ENCODE measurements at regions not wholly inside any gene's neighbourhood (a gene's known extent, or its start where the extent isn't known, plus 50 kb on each side); places are given as distances from the start of the nearest gene placed in this dataset.

GRCh38 chr5:163758283-163758711, 252.9 kb downstream of the MAT2B start:
- Mint-ChIP-seq H3K27me3 (peaks cover 0 to 14% of the 10 kb centered on the region in 2 donors), H3K9me3 (peaks cover 0 to 1% of the 10 kb centered on the region in 2 donors), H3K27ac (no peak overlapping the region), H3K4me1 (peaks cover 9 to 26% of the 10 kb centered on the region in 2 donors), H3K4me3 (no peak overlapping the region), H3K36me3 (no peaks in the 10 kb centered on the region)
- no peak for ATAC-seq (replicated peaks)
- no peak for DNase-seq

GRCh38 chr5:163759000-163759704, 253.7 kb downstream of the MAT2B start:
- H3K27ac Mint-ChIP-seq: peak overlapping the region; percentile 15
- H3K27me3 Mint-ChIP-seq: peaks cover 0 to 23% of the 10 kb centered on the region in 2 donors
- peaks cover 0 to 1% of the 10 kb centered on the region in 2 donors for H3K9me3 Mint-ChIP-seq
- DNase-seq: no peak
- peak overlapping the region in 1 of 2 donors; percentile 48 for H3K4me3 Mint-ChIP-seq
- peaks cover 9 to 26% of the 10 kb centered on the region in 2 donors for H3K4me1 Mint-ChIP-seq
- ATAC-seq (replicated peaks): peak; percentile 72 to 87
- no peaks in the 10 kb centered on the region for H3K36me3 Mint-ChIP-seq

GRCh38 chr5:163760498-163760897, 255.1 kb downstream of the MAT2B start:
- peaks cover 0 to 18% of the 10 kb centered on the region in 2 donors for H3K27me3 Mint-ChIP-seq
- peaks cover 0 to 1% of the 10 kb centered on the region in 2 donors for H3K9me3 Mint-ChIP-seq
- no peaks in the 10 kb centered on the region for H3K36me3 Mint-ChIP-seq
- ATAC-seq (replicated peaks) (no peak), DNase-seq (no peak)
- H3K4me3 Mint-ChIP-seq: no peak overlapping the region
- peaks cover 9 to 26% of the 10 kb centered on the region in 2 donors for H3K4me1 Mint-ChIP-seq
- no peak overlapping the region for H3K27ac Mint-ChIP-seq

- Mint-ChIP-seq H3K4me1 (no peaks in the 10 kb centered on the region), H3K4me3 (no peak overlapping the region), H3K9me3 (no peaks in the 10 kb centered on the region), H3K27me3 (peaks cover 3 to 17% of the 10 kb centered on the region in 2 donors), H3K27ac (no peak overlapping the region), H3K36me3 (no peaks in the 10 kb centered on the region)
- DNase-seq (no peak), ATAC-seq (replicated peaks) (no peak)
These were observed 261.7 kb downstream of the MAT2B start for GRCh38 chr5:163766936-163767670.

GRCh38 chr5:163770625-163771024, 265.2 kb downstream of the MAT2B start:
- Mint-ChIP-seq H3K9me3 (peaks cover 0 to 5% of the 10 kb centered on the region in 2 donors), H3K27me3 (peaks cover 0 to 13% of the 10 kb centered on the region in 2 donors), H3K36me3 (no peaks in the 10 kb centered on the region), H3K4me1 (no peaks in the 10 kb centered on the region), H3K4me3 (no peak overlapping the region), H3K27ac (no peak overlapping the region)
- no peak for DNase-seq
- no peak for ATAC-seq (replicated peaks)

GRCh38 chr5:163772241-163772640, 266.8 kb downstream of the MAT2B start:
- DNase-seq (no peak), ATAC-seq (replicated peaks) (no peak)
- Mint-ChIP-seq H3K4me3 (no peak overlapping the region), H3K9me3 (peaks cover 0 to 5% of the 10 kb centered on the region in 2 donors), H3K27ac (no peak overlapping the region), H3K27me3 (peaks cover 0 to 13% of the 10 kb centered on the region in 2 donors), H3K4me1 (no peaks in the 10 kb centered on the region), H3K36me3 (no peaks in the 10 kb centered on the region)

GRCh38 chr5:163772644-163773043, 267.2 kb downstream of the MAT2B start:
- no peaks in the 10 kb centered on the region for H3K4me1 Mint-ChIP-seq
- ATAC-seq (replicated peaks) (no peak), DNase-seq (no peak)
- no peak overlapping the region for H3K4me3 Mint-ChIP-seq
- peaks cover 0 to 5% of the 10 kb centered on the region in 2 donors for H3K9me3 Mint-ChIP-seq
- no peaks in the 10 kb centered on the region for H3K36me3 Mint-ChIP-seq
- no peak overlapping the region for H3K27ac Mint-ChIP-seq
- H3K27me3 Mint-ChIP-seq: peaks cover 0 to 13% of the 10 kb centered on the region in 2 donors

GRCh38 chr5:163773226-163773625, 267.8 kb downstream of the MAT2B start:
- Mint-ChIP-seq H3K27me3 (peaks cover 0 to 13% of the 10 kb centered on the region in 2 donors), H3K4me3 (no peak overlapping the region), H3K9me3 (peaks cover 2 to 8% of the 10 kb centered on the region in 2 donors), H3K4me1 (no peaks in the 10 kb centered on the region), H3K27ac (no peak overlapping the region), H3K36me3 (no peaks in the 10 kb centered on the region)
- ATAC-seq (replicated peaks) (no peak), DNase-seq (no peak)

- no peak for DNase-seq
- Mint-ChIP-seq H3K4me3 (no peak overlapping the region), H3K9me3 (peaks cover 13 to 15% of the 10 kb centered on the region in 2 donors), H3K27me3 (no peaks in the 10 kb centered on the region), H3K36me3 (peaks cover 2 to 4% of the 10 kb centered on the region in 2 donors), H3K27ac (no peak overlapping the region), H3K4me1 (no peaks in the 10 kb centered on the region)
- no peak for ATAC-seq (replicated peaks)
These were observed 284.5 kb downstream of the MAT2B start for GRCh38 chr5:163789870-163790269.

- ATAC-seq (replicated peaks): no peak
- peaks cover 10 to 14% of the 10 kb centered on the region in 2 donors for H3K9me3 Mint-ChIP-seq
- no peak for DNase-seq
- H3K27me3 Mint-ChIP-seq: no peaks in the 10 kb centered on the region
- no peak overlapping the region for H3K4me3 Mint-ChIP-seq
- H3K27ac Mint-ChIP-seq: no peak overlapping the region
- H3K4me1 Mint-ChIP-seq: no peaks in the 10 kb centered on the region
- H3K36me3 Mint-ChIP-seq: peaks cover 2 to 4% of the 10 kb centered on the region in 2 donors
These were observed 285.1 kb downstream of the MAT2B start for GRCh38 chr5:163790497-163790896.

GRCh38 chr5:163794993-163795392, 289.6 kb downstream of the MAT2B start:
- Mint-ChIP-seq H3K36me3 (no peaks in the 10 kb centered on the region), H3K4me3 (no peak overlapping the region), H3K27ac (no peak overlapping the region), H3K9me3 (no peaks in the 10 kb centered on the region), H3K4me1 (no peaks in the 10 kb centered on the region), H3K27me3 (no peaks in the 10 kb centered on the region)
- DNase-seq (no peak), ATAC-seq (replicated peaks) (no peak)

- H3K4me3 Mint-ChIP-seq: no peak overlapping the region
- H3K36me3 Mint-ChIP-seq: no peaks in the 10 kb centered on the region
These were observed 302.4 kb downstream of the MAT2B start for GRCh38 chr5:163807781-163808180.

GRCh38 chr5:163809473-163809872, 304.1 kb downstream of the MAT2B start:
- H3K27ac Mint-ChIP-seq: no peak overlapping the region

More at GRCh38 chr5:163807781-163808180, 302.4 kb downstream of the MAT2B start:
- peaks cover 0 to 14% of the 10 kb centered on the region in 2 donors for H3K27me3 Mint-ChIP-seq
- no peaks in the 10 kb centered on the region for H3K9me3 Mint-ChIP-seq
- no peak overlapping the region for H3K27ac Mint-ChIP-seq
- no peak for ATAC-seq (replicated peaks)
- H3K4me1 Mint-ChIP-seq: peaks cover 0 to 10% of the 10 kb centered on the region in 2 donors
- no peak for DNase-seq

GRCh38 chr5:163813900-163814299, 308.5 kb downstream of the MAT2B start:
- DNase-seq (no peak), ATAC-seq (replicated peaks) (no peak)
- Mint-ChIP-seq H3K4me1 (peaks cover 3 to 10% of the 10 kb centered on the region in 2 donors), H3K4me3 (no peak overlapping the region), H3K36me3 (peaks cover 0 to 5% of the 10 kb centered on the region in 2 donors), H3K27ac (no peak overlapping the region), H3K27me3 (no peaks in the 10 kb centered on the region), H3K9me3 (peaks cover 0 to 7% of the 10 kb centered on the region in 2 donors)

More at GRCh38 chr5:163809473-163809872, 304.1 kb downstream of the MAT2B start:
- Mint-ChIP-seq H3K9me3 (no peaks in the 10 kb centered on the region), H3K27me3 (no peaks in the 10 kb centered on the region), H3K4me1 (peaks cover 3 to 10% of the 10 kb centered on the region in 2 donors), H3K36me3 (no peaks in the 10 kb centered on the region), H3K4me3 (no peak overlapping the region)
- DNase-seq: no peak
- ATAC-seq (replicated peaks): no peak

Measured in stimulated activated naive B cell treated with anti-CD40 and anti-IgM and Interleukin-4, amounts not matched to agents 10 μg/mL and 1 μg/mL and 100 μg/mL, for 72 hours (primary cell).